ENCODE measurements at regions not wholly inside any gene's neighbourhood (a gene's known extent, or its start where the extent isn't known, plus 50 kb on each side); places are given as distances from the start of the nearest gene placed in this dataset.

DNA sequence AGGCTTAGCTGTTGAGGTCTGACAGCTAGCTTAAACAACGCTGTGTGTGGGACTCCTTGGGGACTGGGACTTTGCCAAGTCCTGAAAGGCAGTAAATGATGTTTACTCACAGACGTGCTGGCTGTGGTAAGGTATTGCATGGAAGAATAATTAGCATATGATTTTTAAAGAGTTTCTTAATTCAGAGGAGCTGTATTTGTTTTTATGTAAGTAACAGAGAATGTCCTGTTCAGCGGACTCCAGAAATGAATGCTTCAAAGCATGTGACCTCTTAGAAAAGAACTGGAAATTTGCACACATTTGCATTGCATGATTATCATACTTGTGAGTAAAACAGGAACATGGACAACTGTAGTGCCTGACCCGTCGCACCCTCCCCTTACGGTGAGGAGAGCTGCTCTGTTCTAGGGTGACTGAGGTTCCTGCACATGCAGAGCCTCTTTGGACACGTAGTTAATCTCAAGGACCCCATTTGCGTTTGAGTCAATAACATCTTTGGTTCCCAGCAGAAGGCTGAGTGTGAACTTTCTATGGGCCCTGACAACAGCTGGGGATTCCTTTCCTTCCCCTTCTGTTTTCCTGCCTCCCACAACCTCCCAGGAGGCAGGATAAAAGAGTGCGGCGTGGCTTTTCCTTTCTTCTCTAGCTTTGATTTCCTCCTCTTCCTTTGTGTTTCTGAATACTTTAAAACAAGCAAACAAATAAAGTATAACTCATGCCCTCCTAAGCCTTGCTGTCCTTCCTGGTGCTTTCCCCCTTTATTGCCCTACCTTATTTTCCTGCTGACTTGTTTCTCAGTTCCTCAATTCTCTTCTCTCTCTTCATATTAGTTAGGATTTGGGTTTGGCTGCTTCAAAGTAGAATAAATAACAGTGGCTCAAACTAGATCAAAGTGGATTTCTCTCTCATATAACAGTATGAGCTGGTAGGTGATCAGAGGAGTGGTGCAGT lies 157.2 kb upstream of the CD180 start:
- Mint-ChIP-seq H3K4me3 (no peak overlapping the region), H3K36me3 (no peaks in the 10 kb centered on the region), H3K4me1 (peaks cover 11% of the 10 kb centered on the region), H3K9me3 (no peaks in the 10 kb centered on the region), H3K27me3 (no peaks in the 10 kb centered on the region), H3K27ac (no peak overlapping the region)
- DNase-seq: no peak

DNA sequence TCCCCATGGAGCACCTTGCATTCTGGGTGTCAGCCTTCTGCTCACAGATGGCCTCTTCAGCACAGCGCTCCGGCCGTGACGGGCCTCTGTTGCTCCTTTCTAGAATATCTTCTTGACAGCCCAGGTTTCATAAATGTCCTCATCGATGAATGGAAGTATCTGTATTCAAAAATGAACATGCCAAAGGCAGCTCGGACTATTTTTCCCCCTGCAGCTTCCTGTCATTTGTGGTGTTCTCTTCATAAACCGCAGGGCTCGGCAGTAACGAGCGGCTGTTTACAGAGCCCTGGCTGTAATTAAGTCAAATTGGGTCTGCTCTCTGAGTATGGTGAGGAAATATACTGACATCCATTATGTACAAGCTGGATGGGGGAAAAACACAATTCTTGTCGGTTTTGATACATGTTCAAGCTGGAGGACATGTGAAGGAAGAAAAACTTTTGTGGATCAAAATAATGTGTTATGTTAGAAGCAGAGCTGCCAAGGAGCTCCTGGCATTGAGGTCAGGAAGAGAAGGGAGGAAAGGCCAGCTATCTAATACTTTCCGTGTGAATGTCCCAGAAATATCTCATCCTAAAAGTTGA lies 154.1 kb upstream of the CD180 start:
- H3K27ac Mint-ChIP-seq: no peak overlapping the region
- H3K36me3 Mint-ChIP-seq: no peaks in the 10 kb centered on the region
- H3K27me3 Mint-ChIP-seq: no peaks in the 10 kb centered on the region
- peaks cover 11% of the 10 kb centered on the region for H3K4me1 Mint-ChIP-seq
- no peak for DNase-seq
- H3K4me3 Mint-ChIP-seq: no peak overlapping the region
- no peaks in the 10 kb centered on the region for H3K9me3 Mint-ChIP-seq

DNA sequence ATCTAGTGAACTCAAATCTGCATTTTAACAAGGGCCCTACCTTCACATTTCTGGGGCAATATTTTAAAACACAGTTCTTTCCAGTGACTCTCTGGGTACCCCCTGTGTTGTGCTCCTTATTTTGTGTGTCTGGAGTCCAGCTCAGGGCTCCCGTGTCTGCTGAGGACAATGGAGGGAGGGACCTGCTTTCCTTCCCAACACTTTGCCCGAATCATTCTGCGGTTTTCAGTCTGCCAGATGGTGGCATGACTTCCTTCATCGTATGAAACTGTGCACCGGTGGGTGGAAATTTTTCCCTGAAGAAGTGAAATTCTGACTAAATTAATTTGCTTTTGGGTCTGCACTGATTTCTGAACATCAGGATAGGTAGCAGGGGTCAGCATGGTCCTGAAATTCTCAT lies 153.6 kb upstream of the CD180 start:
- no peak for DNase-seq
- H3K27ac Mint-ChIP-seq: no peak overlapping the region
- H3K4me1 Mint-ChIP-seq: peaks cover 11% of the 10 kb centered on the region

DNA sequence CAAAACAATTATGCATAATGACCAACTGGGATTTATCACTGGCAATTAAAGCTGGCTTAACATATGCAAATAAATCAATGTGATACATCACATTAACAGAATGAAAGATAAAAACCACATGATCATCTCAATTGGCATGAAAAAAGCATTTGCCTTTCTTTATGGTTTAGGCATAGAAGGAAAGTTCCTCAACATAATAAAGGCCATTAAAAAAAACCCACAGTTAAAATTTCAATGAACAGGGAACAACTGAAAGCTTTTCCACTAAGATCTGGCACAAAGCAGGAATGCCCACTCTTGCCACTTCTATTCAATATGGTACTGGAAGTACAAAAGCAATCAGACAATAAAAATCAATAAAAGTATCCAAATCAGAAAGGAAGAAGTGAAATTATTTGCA lies 151.2 kb upstream of the CD180 start:
- Mint-ChIP-seq H3K27ac (no peak overlapping the region), H3K36me3 (no peaks in the 10 kb centered on the region), H3K4me1 (peaks cover 11% of the 10 kb centered on the region), H3K9me3 (peaks cover 5% of the 10 kb centered on the region), H3K4me3 (no peak overlapping the region), H3K27me3 (no peaks in the 10 kb centered on the region)
- no peak for DNase-seq

More for the DNA sequence above, 153.6 kb upstream of the CD180 start:
- Mint-ChIP-seq H3K9me3 (no peaks in the 10 kb centered on the region), H3K4me3 (no peak overlapping the region), H3K27me3 (no peaks in the 10 kb centered on the region), H3K36me3 (no peaks in the 10 kb centered on the region)

DNA sequence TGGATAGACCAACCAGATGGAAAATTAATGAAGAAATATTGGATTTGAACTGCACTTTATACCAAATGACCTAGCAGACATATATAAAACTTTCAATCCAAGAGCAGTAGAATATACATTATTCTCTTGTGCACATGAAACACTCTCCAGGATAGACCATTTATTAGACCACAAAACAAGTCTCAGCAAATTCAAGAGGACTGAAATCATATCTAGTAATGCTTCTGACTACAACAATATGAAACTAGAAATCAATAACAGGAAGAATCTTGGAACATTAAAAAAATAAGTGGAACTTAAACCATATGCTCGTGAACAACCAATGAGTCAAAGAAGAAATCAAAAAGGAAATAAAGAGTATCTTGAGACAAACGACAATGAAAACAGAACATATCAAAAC lies 150.0 kb upstream of the CD180 start:
- H3K27ac Mint-ChIP-seq: no peak overlapping the region

DNA sequence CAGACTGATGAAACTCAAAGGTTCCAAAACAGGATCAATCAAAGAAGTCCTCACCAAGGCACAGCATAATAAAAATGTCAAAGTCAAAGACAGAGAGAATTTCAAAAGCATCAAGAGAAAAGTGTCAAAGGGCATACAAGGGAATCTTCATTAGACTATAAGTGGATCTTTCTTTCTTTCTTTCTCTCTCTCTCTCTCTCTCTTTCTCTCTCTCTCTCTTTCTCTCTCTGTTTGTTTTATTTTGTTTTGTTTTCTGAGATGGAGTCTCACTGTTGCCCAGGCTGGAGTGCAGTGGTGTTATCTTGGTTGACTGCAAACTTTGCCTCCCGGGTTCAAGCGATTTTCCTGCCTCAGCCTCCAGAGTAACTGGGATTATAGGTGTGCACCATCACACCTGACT lies 148.3 kb upstream of the CD180 start:
- Mint-ChIP-seq H3K4me3 (no peak overlapping the region), H3K27ac (no peak overlapping the region), H3K9me3 (peaks cover 5% of the 10 kb centered on the region), H3K36me3 (no peaks in the 10 kb centered on the region), H3K4me1 (peaks cover under 1% of the 10 kb centered on the region), H3K27me3 (no peaks in the 10 kb centered on the region)
- no peak for DNase-seq

More for the DNA sequence above, 150.0 kb upstream of the CD180 start:
- H3K9me3 Mint-ChIP-seq: peaks cover 5% of the 10 kb centered on the region
- no peaks in the 10 kb centered on the region for H3K27me3 Mint-ChIP-seq
- no peak for DNase-seq
- peaks cover 11% of the 10 kb centered on the region for H3K4me1 Mint-ChIP-seq
- no peaks in the 10 kb centered on the region for H3K36me3 Mint-ChIP-seq
- H3K4me3 Mint-ChIP-seq: no peak overlapping the region

DNA sequence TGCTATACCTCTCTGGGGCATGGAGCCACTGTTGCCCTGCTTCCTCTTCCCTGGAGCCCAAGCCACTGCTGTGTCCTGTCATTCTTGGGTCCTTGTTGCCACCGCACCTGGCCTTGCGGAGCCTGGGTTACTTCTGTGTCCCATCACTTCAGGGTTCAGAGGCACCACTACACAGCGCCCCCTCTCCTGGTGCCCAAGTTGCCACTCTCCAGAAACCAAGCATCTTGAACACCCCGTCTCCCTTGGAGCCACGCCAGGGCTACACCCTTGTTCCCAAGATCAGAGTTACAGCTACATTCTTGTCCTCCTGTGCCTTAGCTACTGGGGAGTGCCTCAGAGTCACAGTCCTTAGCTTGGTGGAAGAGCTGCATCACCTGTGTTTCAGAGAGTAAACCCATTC lies 147.2 kb upstream of the CD180 start:
- DNase-seq: no peak
- H3K27ac Mint-ChIP-seq: no peak overlapping the region
- no peak overlapping the region for H3K4me3 Mint-ChIP-seq
- no peaks in the 10 kb centered on the region for H3K4me1 Mint-ChIP-seq
- H3K36me3 Mint-ChIP-seq: no peaks in the 10 kb centered on the region
- peaks cover 3% of the 10 kb centered on the region for H3K27me3 Mint-ChIP-seq
- peaks cover 5% of the 10 kb centered on the region for H3K9me3 Mint-ChIP-seq

DNA sequence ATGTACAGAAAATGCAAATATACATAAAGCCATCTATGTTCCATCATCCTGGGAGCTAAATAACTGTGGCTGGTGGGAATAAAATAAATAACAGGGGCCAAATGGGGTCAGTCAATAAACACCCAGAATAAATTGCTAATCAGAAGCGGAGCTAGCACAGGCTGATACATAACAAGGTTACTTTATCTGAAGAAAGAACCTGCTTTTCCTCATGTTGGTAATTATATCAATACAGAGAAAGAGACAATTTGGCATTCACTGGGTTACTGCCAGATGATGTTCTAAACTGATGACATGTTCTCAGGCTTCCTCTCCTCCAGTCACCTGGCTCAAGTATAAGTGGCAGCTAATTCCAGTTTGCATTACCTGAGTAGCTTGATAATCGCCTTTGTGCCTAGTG lies 144.9 kb upstream of the CD180 start:
- DNase-seq: no peak
- Mint-ChIP-seq H3K4me1 (no peaks in the 10 kb centered on the region), H3K9me3 (peaks cover 5% of the 10 kb centered on the region), H3K27ac (no peak overlapping the region), H3K27me3 (peaks cover 3% of the 10 kb centered on the region), H3K36me3 (no peaks in the 10 kb centered on the region), H3K4me3 (no peak overlapping the region)

DNA sequence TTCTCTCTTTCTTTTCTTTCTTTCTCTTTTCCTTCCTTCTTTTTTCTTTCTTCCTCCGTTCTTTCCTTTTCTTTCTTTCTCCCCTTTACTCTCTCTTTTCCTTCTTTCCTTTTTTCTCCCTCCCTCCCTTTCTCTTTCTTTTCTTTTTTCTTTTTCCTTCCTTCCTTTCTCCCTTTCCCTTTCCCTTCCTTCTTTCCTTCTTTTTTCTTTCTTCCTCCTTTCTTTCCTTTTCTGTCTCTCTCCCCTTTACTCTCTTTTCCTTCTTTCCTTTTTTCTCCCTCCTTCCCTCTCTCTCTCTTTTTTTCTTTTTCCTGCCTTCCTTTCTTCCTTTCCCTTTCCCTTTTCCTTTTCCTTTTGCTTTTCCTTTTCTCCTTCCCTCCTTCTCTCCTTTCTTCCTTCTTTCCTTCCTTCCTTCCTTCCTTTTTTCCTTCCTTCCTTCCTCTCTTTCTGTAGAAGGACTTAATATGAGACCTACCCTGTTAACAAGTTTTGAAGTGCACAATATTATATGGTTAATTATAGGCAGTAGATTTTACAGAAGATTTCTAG lies 142.7 kb upstream of the CD180 start:
- H3K4me3 Mint-ChIP-seq: no peak overlapping the region
- no peaks in the 10 kb centered on the region for H3K4me1 Mint-ChIP-seq
- no peaks in the 10 kb centered on the region for H3K36me3 Mint-ChIP-seq
- H3K27ac Mint-ChIP-seq: no peak overlapping the region
- H3K9me3 Mint-ChIP-seq: no peaks in the 10 kb centered on the region
- peaks cover 3% of the 10 kb centered on the region for H3K27me3 Mint-ChIP-seq
- no peak for DNase-seq

DNA sequence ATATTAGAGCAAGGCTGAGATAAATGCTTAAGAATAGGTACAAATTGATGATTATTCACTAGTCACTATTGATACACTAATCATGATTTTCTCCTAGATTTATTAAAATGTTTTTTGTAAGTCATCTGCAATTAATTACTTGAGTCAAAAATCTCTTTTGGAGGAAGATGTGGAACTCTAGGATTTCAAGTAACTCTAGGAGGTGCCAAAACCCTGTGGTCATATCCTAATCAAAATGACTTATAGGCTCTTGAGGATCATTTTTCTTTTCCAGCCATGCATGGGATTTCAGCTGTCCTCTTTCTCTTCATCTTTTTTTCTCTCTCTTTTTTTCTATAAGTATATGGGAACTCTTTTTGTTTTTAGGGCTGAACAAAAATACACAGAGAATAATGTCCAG lies 141.8 kb upstream of the CD180 start:
- H3K27me3 Mint-ChIP-seq: peaks cover 3% of the 10 kb centered on the region
- no peaks in the 10 kb centered on the region for H3K9me3 Mint-ChIP-seq
- H3K36me3 Mint-ChIP-seq: no peaks in the 10 kb centered on the region
- H3K4me1 Mint-ChIP-seq: no peaks in the 10 kb centered on the region
- no peak overlapping the region for H3K27ac Mint-ChIP-seq
- DNase-seq: no peak
- no peak overlapping the region for H3K4me3 Mint-ChIP-seq

DNA sequence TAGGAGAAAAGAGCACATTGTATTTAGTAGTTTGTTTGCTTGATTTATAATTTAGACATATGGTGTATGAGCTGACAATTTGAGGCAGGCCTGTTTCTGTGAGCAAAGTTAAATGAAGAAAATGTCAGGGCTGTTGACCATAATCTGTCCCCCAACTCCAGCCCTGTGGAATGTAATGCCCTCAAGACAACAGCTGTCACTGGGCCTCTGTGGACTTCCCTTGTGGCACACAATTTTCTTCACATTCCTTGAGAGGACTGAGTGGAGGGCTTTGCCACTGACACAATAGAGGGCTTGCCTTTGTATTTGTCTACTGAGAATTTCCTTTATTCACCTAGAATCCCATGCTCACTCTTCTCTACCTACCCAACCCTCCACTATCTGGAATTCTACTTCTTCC lies 141.2 kb upstream of the CD180 start:
- no peak for DNase-seq
- H3K27ac Mint-ChIP-seq: no peak overlapping the region
- no peaks in the 10 kb centered on the region for H3K4me1 Mint-ChIP-seq
- peaks cover 3% of the 10 kb centered on the region for H3K27me3 Mint-ChIP-seq
- no peak overlapping the region for H3K4me3 Mint-ChIP-seq
- no peaks in the 10 kb centered on the region for H3K36me3 Mint-ChIP-seq
- peaks cover 1% of the 10 kb centered on the region for H3K9me3 Mint-ChIP-seq

DNA sequence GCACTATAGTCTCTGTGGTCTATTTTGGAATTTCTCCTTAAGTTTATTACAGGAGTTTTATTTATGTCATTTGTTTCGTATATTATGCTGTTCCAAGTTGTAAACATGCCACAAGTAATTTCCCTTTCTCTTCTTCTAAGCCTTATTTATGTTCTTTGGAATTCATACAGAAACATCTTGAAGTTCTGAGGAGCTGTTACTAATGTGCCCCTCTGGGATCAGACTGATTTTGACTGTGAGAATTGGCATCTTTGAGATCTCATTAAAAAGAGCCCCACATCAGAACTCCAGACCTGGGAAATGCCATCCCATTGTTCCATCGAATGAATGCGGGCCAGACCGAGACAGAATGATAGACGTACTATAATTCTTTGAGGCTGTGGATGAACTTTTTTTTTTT lies 138.8 kb upstream of the CD180 start:
- H3K27ac Mint-ChIP-seq: no peak overlapping the region
- no peak for DNase-seq
- H3K27me3 Mint-ChIP-seq: peaks cover 3% of the 10 kb centered on the region
- no peaks in the 10 kb centered on the region for H3K36me3 Mint-ChIP-seq
- H3K9me3 Mint-ChIP-seq: peaks cover 9% of the 10 kb centered on the region
- no peak overlapping the region for H3K4me3 Mint-ChIP-seq
- no peaks in the 10 kb centered on the region for H3K4me1 Mint-ChIP-seq

DNA sequence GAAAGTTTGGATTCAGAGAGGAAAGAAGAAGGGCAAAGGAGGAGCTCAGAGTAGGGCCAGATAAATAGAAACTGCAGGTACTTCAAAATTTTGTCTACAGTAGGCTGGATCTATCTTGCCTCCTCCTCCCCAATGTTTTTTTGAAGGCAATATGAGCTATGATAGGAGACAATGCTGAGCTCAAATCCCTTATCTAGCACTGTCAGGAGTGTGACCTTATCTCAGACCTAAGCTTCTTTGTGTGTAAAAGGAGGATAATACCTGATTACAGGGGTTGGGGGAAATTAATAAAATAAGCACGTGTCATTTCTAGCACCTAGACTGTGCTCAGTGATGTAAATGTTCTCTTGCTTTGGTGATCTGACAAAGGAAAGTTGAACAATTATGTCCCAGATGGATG lies 137.8 kb upstream of the CD180 start:
- Mint-ChIP-seq H3K4me1 (no peaks in the 10 kb centered on the region), H3K27me3 (peaks cover under 1% of the 10 kb centered on the region), H3K4me3 (no peak overlapping the region), H3K9me3 (peaks cover 9% of the 10 kb centered on the region), H3K27ac (no peak overlapping the region), H3K36me3 (no peaks in the 10 kb centered on the region)
- DNase-seq: no peak

DNA sequence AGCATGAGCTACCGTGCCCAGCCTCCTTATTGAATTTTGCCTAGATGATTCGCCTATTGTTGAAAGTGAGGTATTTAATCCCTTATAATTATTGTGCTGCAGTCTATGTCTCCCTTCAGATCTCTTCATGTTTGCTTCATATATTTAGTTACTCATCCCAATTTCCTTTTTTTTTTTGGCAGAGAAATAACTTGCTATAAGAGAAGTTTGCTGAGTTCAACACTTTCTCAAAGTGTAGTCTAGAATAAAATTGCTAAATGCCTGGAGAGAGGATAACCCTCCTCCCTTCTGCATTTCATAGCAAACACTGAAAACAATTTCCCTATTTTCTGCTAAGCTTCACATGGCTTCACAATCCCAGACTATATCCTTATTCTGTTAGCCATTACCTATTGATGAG lies 136.6 kb upstream of the CD180 start:
- Mint-ChIP-seq H3K9me3 (peaks cover 9% of the 10 kb centered on the region), H3K27me3 (no peaks in the 10 kb centered on the region), H3K27ac (no peak overlapping the region), H3K4me1 (no peaks in the 10 kb centered on the region), H3K4me3 (no peak overlapping the region), H3K36me3 (no peaks in the 10 kb centered on the region)
- no peak for DNase-seq

DNA sequence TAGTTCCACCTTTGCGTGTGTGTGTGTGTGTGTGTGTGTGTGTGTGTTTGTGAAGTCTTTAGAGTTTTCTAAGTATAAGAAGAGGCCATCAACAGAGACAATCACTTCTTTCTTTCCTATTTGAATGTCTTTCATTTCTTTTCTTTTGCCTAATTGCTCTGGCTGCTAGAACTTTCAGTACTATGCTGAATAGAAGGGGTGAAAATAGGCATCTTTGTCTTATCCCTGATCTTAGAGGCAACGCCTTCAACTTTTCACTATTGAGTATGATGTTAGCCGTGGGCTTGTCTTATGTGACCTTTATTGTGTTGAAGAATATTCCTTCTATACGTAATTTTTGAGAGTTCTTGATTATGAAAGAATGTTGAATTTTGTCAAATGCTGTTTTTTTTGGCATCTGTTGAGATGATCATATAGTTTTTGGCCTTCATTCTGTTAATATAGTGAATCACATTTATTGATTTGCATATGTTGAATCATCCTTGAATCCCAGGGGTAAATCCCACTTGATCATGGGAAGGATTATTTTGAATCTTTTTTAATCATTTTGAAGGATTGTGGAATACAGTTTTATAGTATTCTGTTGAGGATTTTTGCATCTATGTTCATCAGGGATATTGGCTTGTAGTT lies 134.8 kb upstream of the CD180 start:
- no peak for DNase-seq
- Mint-ChIP-seq H3K27me3 (no peaks in the 10 kb centered on the region), H3K4me1 (no peaks in the 10 kb centered on the region)

More for the DNA sequence above, 134.8 kb upstream of the CD180 start:
- Mint-ChIP-seq H3K36me3 (no peaks in the 10 kb centered on the region), H3K27ac (no peak overlapping the region), H3K9me3 (peaks cover 9% of the 10 kb centered on the region), H3K4me3 (no peak overlapping the region)
